Calu3 (cell line): ENCODE measurements at regions not wholly inside any gene's neighbourhood (a gene's known extent, or its start where the extent isn't known, plus 50 kb on each side); places are given as distances from the start of the nearest gene placed in this dataset.

Experiments
- BruUV-seq: library from RNA; stranded (reverse); fragments of 400-500 nt; replicated peaks from 2 replicates; lab custom pipeline; 2021; lab: Mats Ljungman, UMichigan
- CTCF ChIA-PET: fragments of 300-600 bp; sonication (Branson Sonifier 250); formaldehyde crosslinking; loops from one replicate; lab custom pipeline; 2022; ENCODE audit warnings: antibody characterized with exemption; lab: Charles Lee
- DNase-seq: peaks from one replicate; pipeline ENCODE4 v3.0.0; 2022
- H3K27ac Mint-ChIP-seq: one replicate; pipeline ENCODE4 v1.8.0; 2022; ENCODE audit warnings: mixed read lengths; ENCODE audit not compliant: unreplicated experiment
- H3K27me3 Mint-ChIP-seq: one replicate; pipeline ENCODE4 v1.8.0; 2022; ENCODE audit warnings: mixed read lengths; ENCODE audit not compliant: unreplicated experiment
- H3K36me3 Mint-ChIP-seq: one replicate; pipeline ENCODE4 v1.8.0; 2022; ENCODE audit warnings: mild to moderate bottlenecking, moderate library complexity, mixed read lengths; ENCODE audit not compliant: insufficient read depth, unreplicated experiment
- H3K4me1 Mint-ChIP-seq: one replicate; pipeline ENCODE4 v1.8.0; 2022; ENCODE audit warnings: mild to moderate bottlenecking, low read depth, mixed read lengths; ENCODE audit not compliant: unreplicated experiment
- H3K4me3 Mint-ChIP-seq: one replicate; pipeline ENCODE4 v1.8.0; 2022; ENCODE audit warnings: mild to moderate bottlenecking, low read depth, moderate library complexity, mixed read lengths; ENCODE audit not compliant: unreplicated experiment
- H3K9me3 Mint-ChIP-seq: one replicate; pipeline ENCODE4 v1.8.0; 2022; ENCODE audit warnings: low read depth, mixed read lengths; ENCODE audit not compliant: unreplicated experiment
- intact Hi-C: fragments of 100-400 bp; cut with micrococcal nuclease; formaldehyde crosslinking; loops from one replicate; pipeline ENCODE4 v1.10.0; 2022; ENCODE audit not compliant: unreplicated experiment
- TF ChIP-seq, protein P1 (sequence below): fragments of 200-600 bp; IDR thresholded peaks from one replicate; pipeline ENCODE4 v1.8.0; 2022; ENCODE audit warnings: antibody characterized with exemption; ENCODE audit not compliant: unreplicated experiment

DNA sequence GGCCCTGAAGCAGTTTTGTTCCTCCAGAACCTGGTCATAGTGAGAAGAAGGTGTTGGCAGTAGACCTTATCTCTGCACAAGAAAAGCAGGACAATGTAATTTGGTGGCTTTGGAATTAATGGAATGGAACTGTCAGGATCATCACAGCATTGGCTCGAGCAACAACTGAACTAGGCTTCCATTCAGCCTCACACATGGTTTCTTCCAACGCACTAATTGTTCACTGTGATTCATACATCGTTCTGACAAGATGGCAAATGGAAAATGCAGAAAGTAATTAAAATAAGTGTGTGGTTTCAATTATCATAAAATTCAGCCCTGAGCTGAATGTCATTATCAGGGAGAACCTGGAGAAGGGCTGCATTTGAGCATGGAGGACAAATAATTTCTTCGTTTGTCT is 80.6 kb downstream of the MFSD1 start:
- peaks cover 9% of the 10 kb centered on the region for H3K27me3 Mint-ChIP-seq
- peaks cover 2% of the 10 kb centered on the region for H3K9me3 Mint-ChIP-seq
- BruUV-seq: no TSS peak
- TF ChIP-seq, protein P1, sequence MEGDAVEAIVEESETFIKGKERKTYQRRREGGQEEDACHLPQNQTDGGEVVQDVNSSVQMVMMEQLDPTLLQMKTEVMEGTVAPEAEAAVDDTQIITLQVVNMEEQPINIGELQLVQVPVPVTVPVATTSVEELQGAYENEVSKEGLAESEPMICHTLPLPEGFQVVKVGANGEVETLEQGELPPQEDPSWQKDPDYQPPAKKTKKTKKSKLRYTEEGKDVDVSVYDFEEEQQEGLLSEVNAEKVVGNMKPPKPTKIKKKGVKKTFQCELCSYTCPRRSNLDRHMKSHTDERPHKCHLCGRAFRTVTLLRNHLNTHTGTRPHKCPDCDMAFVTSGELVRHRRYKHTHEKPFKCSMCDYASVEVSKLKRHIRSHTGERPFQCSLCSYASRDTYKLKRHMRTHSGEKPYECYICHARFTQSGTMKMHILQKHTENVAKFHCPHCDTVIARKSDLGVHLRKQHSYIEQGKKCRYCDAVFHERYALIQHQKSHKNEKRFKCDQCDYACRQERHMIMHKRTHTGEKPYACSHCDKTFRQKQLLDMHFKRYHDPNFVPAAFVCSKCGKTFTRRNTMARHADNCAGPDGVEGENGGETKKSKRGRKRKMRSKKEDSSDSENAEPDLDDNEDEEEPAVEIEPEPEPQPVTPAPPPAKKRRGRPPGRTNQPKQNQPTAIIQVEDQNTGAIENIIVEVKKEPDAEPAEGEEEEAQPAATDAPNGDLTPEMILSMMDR: no peak
- CTCF ChIA-PET: no interaction called here
- H3K4me3 Mint-ChIP-seq: no peak overlapping the region
- no peak overlapping the region for H3K27ac Mint-ChIP-seq
- no peak for DNase-seq
- intact Hi-C loops: no loop called here
- no peaks in the 10 kb centered on the region for H3K4me1 Mint-ChIP-seq
- H3K36me3 Mint-ChIP-seq: no peaks in the 10 kb centered on the region

DNA sequence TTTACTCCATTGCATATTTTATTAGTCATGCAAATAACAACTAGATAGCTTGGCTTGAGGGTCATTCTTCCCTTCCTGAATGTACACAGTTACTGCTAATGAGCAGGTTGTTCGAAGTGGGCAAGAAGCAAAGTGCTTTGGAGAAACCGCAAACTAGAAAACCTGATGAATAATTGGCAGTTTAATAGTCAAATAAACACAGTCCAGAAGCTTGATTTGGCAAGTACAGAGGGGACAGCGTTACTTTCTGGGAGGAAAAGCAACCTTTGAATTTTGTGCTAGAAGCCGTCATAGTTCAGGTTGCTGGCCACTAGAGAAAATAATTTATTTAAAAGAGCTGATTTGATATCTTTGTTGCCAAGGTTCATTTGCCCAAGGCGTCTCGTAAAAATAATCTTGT is 94.9 kb downstream of the MFSD1 start:
- no peaks in the 10 kb centered on the region for H3K4me1 Mint-ChIP-seq
- intact Hi-C loops: no loop called here
- CTCF ChIA-PET: no interaction called here
- BruUV-seq: no TSS peak
- H3K27me3 Mint-ChIP-seq: peaks cover 32% of the 10 kb centered on the region
- DNase-seq: no peak
- H3K4me3 Mint-ChIP-seq: no peak overlapping the region
- H3K9me3 Mint-ChIP-seq: no peaks in the 10 kb centered on the region
- no peak overlapping the region for H3K27ac Mint-ChIP-seq
- H3K36me3 Mint-ChIP-seq: no peaks in the 10 kb centered on the region
- TF ChIP-seq, protein P1: no peak

DNA sequence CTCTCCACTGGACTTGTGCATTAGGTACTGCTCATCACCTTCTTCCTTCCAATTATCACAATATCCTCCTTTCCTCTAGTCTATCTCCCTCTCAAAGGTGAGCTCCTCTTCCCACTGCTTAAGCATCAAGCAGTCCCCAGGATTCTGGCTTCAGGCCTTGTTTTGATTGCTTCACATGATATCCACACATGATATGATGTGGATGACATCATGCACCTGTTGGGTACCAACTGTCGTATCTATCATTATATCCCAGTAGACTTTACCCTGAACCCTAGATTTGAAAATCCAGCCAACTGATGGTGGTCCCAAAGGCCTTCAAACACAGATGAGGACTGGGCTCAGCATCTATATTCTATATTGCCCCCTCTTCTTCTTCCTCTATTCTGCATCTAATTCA is 104.9 kb downstream of the MFSD1 start:
- no peak for DNase-seq
- H3K36me3 Mint-ChIP-seq: no peaks in the 10 kb centered on the region
- H3K9me3 Mint-ChIP-seq: no peaks in the 10 kb centered on the region
- CTCF ChIA-PET: no interaction called here
- H3K4me1 Mint-ChIP-seq: no peaks in the 10 kb centered on the region
- intact Hi-C loops: no loop called here
- no TSS peak for BruUV-seq
- H3K27me3 Mint-ChIP-seq: peaks cover 28% of the 10 kb centered on the region
- TF ChIP-seq, protein P1: no peak
- no peak overlapping the region for H3K4me3 Mint-ChIP-seq
- H3K27ac Mint-ChIP-seq: no peak overlapping the region

DNA sequence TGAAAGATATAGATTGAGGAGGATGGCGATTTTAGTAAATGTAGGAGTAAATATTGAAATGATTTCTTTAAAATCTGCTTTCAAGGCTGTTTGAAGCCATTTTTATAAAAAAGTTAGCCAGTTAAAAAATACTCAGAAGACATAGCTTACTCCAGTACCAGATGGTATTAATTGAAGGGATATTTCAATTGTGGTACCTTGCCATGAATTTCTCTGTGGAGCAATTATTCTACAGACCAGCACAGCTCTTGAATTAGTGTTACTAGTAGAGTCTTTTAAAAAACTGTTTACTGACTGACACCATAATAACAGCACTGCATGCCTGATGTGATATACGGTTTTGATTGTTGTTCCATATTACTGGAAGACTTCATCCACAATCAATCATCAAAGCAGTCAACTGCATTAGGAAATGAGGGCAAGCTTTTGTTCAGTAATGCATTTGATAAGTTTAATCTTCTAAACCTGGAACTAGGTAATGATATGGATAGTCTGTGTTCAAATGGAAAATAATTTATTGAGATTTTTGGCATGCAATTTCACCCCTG is 106.4 kb downstream of the MFSD1 start:
- CTCF ChIA-PET: interaction anchor here (1.0 kb wide), 1 partner anchor 56 kb away, joined by 4 read pairs; no protein-coding TSS in a partner anchor
- no peaks in the 10 kb centered on the region for H3K9me3 Mint-ChIP-seq
- BruUV-seq: no TSS peak
- no peak for DNase-seq
- no peaks in the 10 kb centered on the region for H3K36me3 Mint-ChIP-seq
- TF ChIP-seq, protein P1: no peak
- H3K27me3 Mint-ChIP-seq: peaks cover 28% of the 10 kb centered on the region
- no peaks in the 10 kb centered on the region for H3K4me1 Mint-ChIP-seq
- intact Hi-C loops: no loop called here
- no peak overlapping the region for H3K27ac Mint-ChIP-seq
- H3K4me3 Mint-ChIP-seq: no peak overlapping the region
